ENCODE measurements at regions not wholly inside any gene's neighbourhood (a gene's known extent, or its start where the extent isn't known, plus 50 kb on each side); places are given as distances from the start of the nearest gene placed in this dataset.

- TF ChIP-seq IKZF3 (tag by site-specific recombination; IDR thresholded peaks at IDR 0.05) (peak; percentile 50; the same call in 1 of the 2 replicates), ZBTB10 (tag by site-specific recombination; IDR thresholded peaks at IDR 0.05) (no peak), ZNF138 (tag by site-specific recombination; IDR thresholded peaks at IDR 0.05; ENCODE audit: borderline replicate concordance) (no peak), ZBTB48 (tag by site-specific recombination; IDR thresholded peaks at IDR 0.05) (peak; percentile 77), ZNF19 (tag by site-specific recombination; IDR thresholded peaks at IDR 0.05; ENCODE audit: low read depth) (no peak), AEBP2 (tag by site-specific recombination; IDR thresholded peaks at IDR 0.05; ENCODE audit: borderline replicate concordance) (no peak), PRDM4 (tag by site-specific recombination; IDR thresholded peaks at IDR 0.05) (peak; percentile 84), ZNF776 (tag by site-specific recombination; IDR thresholded peaks at IDR 0.05; ENCODE audit: borderline replicate concordance) (no peak), ZNF366 (tag by site-specific recombination; conservative IDR thresholded peaks at IDR 0.05) (peak; percentile 43), ZNF792 (tag by site-specific recombination; IDR thresholded peaks at IDR 0.05) (no peak), HOXA7 (CRISPR knock-in tag; IDR thresholded peaks at IDR 0.05; ENCODE audit: borderline replicate concordance) (no peak), OVOL3 (tag by site-specific recombination; IDR thresholded peaks at IDR 0.05) (0 out of 2 replicates have a peak, but pooled peaks have one; percentile 19), ZNF280C (tag by site-specific recombination; IDR thresholded peaks at IDR 0.05) (no peak), ZNF488 (tag by site-specific recombination; IDR thresholded peaks at IDR 0.05) (no peak), KLF17 (tag by site-specific recombination; IDR thresholded peaks at IDR 0.05) (peak; percentile 75), ZBTB7A (tag by site-specific recombination; IDR thresholded peaks at IDR 0.05; ENCODE audit: low read depth) (no peak), ZBTB44 (tag by site-specific recombination; IDR thresholded peaks at IDR 0.05) (peak; percentile 39), ZBTB11 (tag by site-specific recombination; conservative IDR thresholded peaks at IDR 0.05; ENCODE audit: low read depth) (no peak), ZNF335 (tag by site-specific recombination; conservative IDR thresholded peaks at IDR 0.05) (no peak; the same call in none of the 2 replicates), TCF7L2 (IDR thresholded peaks at IDR 0.05; ENCODE audit: borderline replicate concordance, low read depth, low read length) (no peak)
These were observed 207.4 kb upstream of the RUNX1 start (continued) for GRCh38 chr21:35256468-35256988.

All from HEK293 (cell line).